ENCODE measurements at regions not wholly inside any gene's neighbourhood (a gene's known extent, or its start where the extent isn't known, plus 50 kb on each side); places are given as distances from the start of the nearest gene placed in this dataset.

GRCh38 chr6:187210-187861 lies 105.0 kb upstream of the DUSP22 start:
- FAIRE-seq (no peak), DNase-seq (ENCODE audit: insufficient read length, low spot score) (no peak)
- no peak for TF ChIP-seq CTCF (IDR thresholded peaks at IDR 0.05; ENCODE audit: insufficient read depth, missing control alignments)

GRCh38 chr6:188821-189655 lies 103.2 kb upstream of the DUSP22 start:
- FAIRE-seq (no peak), DNase-seq (ENCODE audit: insufficient read length, low spot score) (peak; percentile 83)
- TF ChIP-seq CTCF (IDR thresholded peaks at IDR 0.05; ENCODE audit: insufficient read depth, missing control alignments) = peak; percentile 73

GRCh38 chr6:189676-190075 lies 102.6 kb upstream of the DUSP22 start:
- TF ChIP-seq CTCF (IDR thresholded peaks at IDR 0.05; ENCODE audit: insufficient read depth, missing control alignments) = no peak
- FAIRE-seq = no peak
- no peak for DNase-seq (ENCODE audit: insufficient read length, low spot score)

GRCh38 chr6:190596-191395 lies 101.5 kb upstream of the DUSP22 start:
- DNase-seq (ENCODE audit: insufficient read length, low spot score) (no peak), FAIRE-seq (no peak)
- no peak for TF ChIP-seq CTCF (IDR thresholded peaks at IDR 0.05; ENCODE audit: insufficient read depth, missing control alignments)

GRCh38 chr6:191487-192312 lies 100.6 kb upstream of the DUSP22 start:
- FAIRE-seq = no peak
- TF ChIP-seq CTCF (IDR thresholded peaks at IDR 0.05; ENCODE audit: insufficient read depth, missing control alignments) = no peak
- no peak for DNase-seq (ENCODE audit: insufficient read length, low spot score)

GRCh38 chr6:192313-192664 lies 100.0 kb upstream of the DUSP22 start:
- no peak for DNase-seq (ENCODE audit: insufficient read length, low spot score)
- no peak for FAIRE-seq
- no peak for TF ChIP-seq CTCF (IDR thresholded peaks at IDR 0.05; ENCODE audit: insufficient read depth, missing control alignments)

Data from D721Med (cell line).